IMR-90 (cell line): ENCODE measurements at regions not wholly inside any gene's neighbourhood (a gene's known extent, or its start where the extent isn't known, plus 50 kb on each side); places are given as distances from the start of the nearest gene placed in this dataset.
"Not testable (repeated sequence)": the region's sequence is repeated elsewhere in the genome, so short reads cannot be mapped to it uniquely, and the experiment has no call there.

Experiments used
- ATAC-seq: fragments of 200-7000 bp; cut with Tn5 transposase; 2 replicates; pipeline ENCODE4 v1.9.1; 2020; ENCODE audit warnings: low read depth, mild to moderate bottlenecking, moderate library complexity
- BruUV-seq: library from RNA; stranded (reverse); fragments of 400-500 nt; replicated peaks from 2 replicates; lab custom pipeline; 2021; lab: Mats Ljungman, UMichigan
- CTCF ChIA-PET: fragments of 300-600 bp; formaldehyde crosslinking; extraction: SDS; loops from one replicate; lab custom pipeline; 2021; ENCODE audit warnings: antibody characterized with exemption; lab: Yijun Ruan, JAX
- POLR2A ChIA-PET: fragments of 300-600 bp; sonication (Branson Sonifier 250); formaldehyde crosslinking; loops from one replicate; lab custom pipeline; 2022; ENCODE audit warnings: antibody characterized with exemption; ENCODE audit not compliant: unreplicated experiment; lab: Charles Lee
- DNase-seq: peaks from one replicate; pipeline ENCODE4 v3.0.0; 2013
- H2AFZ ChIP-seq: replicated peaks from 2 replicates; pipeline ENCODE3; 2013; ENCODE audit warnings: low read length, mild to moderate bottlenecking; ENCODE audit not compliant: poor library complexity
- H2AK5ac ChIP-seq: 2 replicates; pipeline ENCODE4 v1.6.1; 2013; ENCODE audit warnings: low read depth, low read length, inconsistent platforms
- H2AK9ac ChIP-seq: replicated peaks from 2 replicates; pipeline ENCODE3; 2013; ENCODE audit warnings: mild to moderate bottlenecking, low read depth, low read length, moderate library complexity; ENCODE audit not compliant: poor library complexity
- H2BK120ac ChIP-seq: 2 replicates; pipeline ENCODE4 v1.6.1; 2013; ENCODE audit warnings: low read depth, low read length, inconsistent platforms
- H2BK15ac ChIP-seq: 3 replicates; pipeline ENCODE4 v1.6.1; 2013; ENCODE audit warnings: low read depth, low read length, inconsistent platforms
- H2BK20ac ChIP-seq: 2 replicates; pipeline ENCODE4 v1.6.1; 2013; ENCODE audit warnings: low read depth, mild to moderate bottlenecking, inconsistent platforms, low read length, moderate library complexity
- H2BK5ac ChIP-seq: 2 replicates; pipeline ENCODE4 v1.6.1; 2013; ENCODE audit warnings: mild to moderate bottlenecking, low read depth, low read length, inconsistent platforms; ENCODE audit not compliant: poor library complexity, severe bottlenecking
- H3K14ac ChIP-seq: replicated peaks from 2 replicates; pipeline ENCODE4 v1.6.1; 2013; ENCODE audit warnings: low read depth, low read length, inconsistent platforms
- H3K18ac ChIP-seq: 2 replicates; pipeline ENCODE4 v1.6.1; 2013; ENCODE audit warnings: low read depth, low read length, control low read depth
- H3K23ac ChIP-seq: 2 replicates; pipeline ENCODE4 v1.6.1; 2013; ENCODE audit warnings: low read depth, low read length, inconsistent platforms
- H3K27ac ChIP-seq: 2 replicates; pipeline ENCODE4 v1.5.1; 2013; ENCODE audit warnings: mild to moderate bottlenecking, control low read depth, low read length; ENCODE audit not compliant: insufficient read depth
- H3K27me3 ChIP-seq: 2 replicates; pipeline ENCODE4 v1.6.1; 2013; ENCODE audit warnings: low read length; ENCODE audit not compliant: control insufficient read depth, insufficient read depth
- H3K36me3 ChIP-seq: 2 replicates; pipeline ENCODE4 v1.6.1; 2013; ENCODE audit warnings: low read length, mixed read lengths; ENCODE audit not compliant: control insufficient read depth, insufficient read depth
- H3K4ac ChIP-seq: 2 replicates; pipeline ENCODE4 v1.6.1; 2013; ENCODE audit warnings: low read depth, low read length, inconsistent platforms
- H3K4me1 ChIP-seq: 2 replicates; pipeline ENCODE4 v1.6.1; 2013; ENCODE audit warnings: low read length, mixed read lengths; ENCODE audit not compliant: control insufficient read depth, insufficient read depth
- H3K4me2 ChIP-seq: 2 replicates; pipeline ENCODE4 v1.6.1; 2013; ENCODE audit warnings: low read depth, mild to moderate bottlenecking, control low read depth, low read length, moderate library complexity
- H3K4me3 ChIP-seq: 2 replicates; pipeline ENCODE4 v1.5.1; 2013; ENCODE audit warnings: low read depth, mild to moderate bottlenecking, control low read depth, low read length, moderate library complexity; ENCODE audit not compliant: insufficient read depth
- H3K56ac ChIP-seq: 2 replicates; pipeline ENCODE4 v1.6.1; 2013; ENCODE audit warnings: low read length, inconsistent platforms; ENCODE audit not compliant: insufficient read depth; ENCODE audit errors: extremely low read depth
- H3K79me1 ChIP-seq, 2 experiments: 2 replicates each; pipeline ENCODE4 v1.6.1; 2013; ENCODE audit warnings: low read length in 2 of 2, inconsistent platforms in 1 of 2, low read depth in 1 of 2
- H3K9ac ChIP-seq: 2 replicates; pipeline ENCODE4 v1.6.1; 2013; ENCODE audit warnings: low read depth, low read length, control low read depth
- H3K9me1 ChIP-seq: 2 replicates; pipeline ENCODE4 v1.6.1; 2013; ENCODE audit warnings: low read length, inconsistent platforms; ENCODE audit not compliant: insufficient read depth
- H3K9me3 ChIP-seq: 2 replicates; pipeline ENCODE4 v1.6.1; 2013; ENCODE audit warnings: low read length; ENCODE audit not compliant: control insufficient read depth, insufficient read depth
- H4K20me1 ChIP-seq: 2 replicates; pipeline ENCODE4 v1.6.1; 2013; ENCODE audit warnings: low read length, inconsistent platforms; ENCODE audit not compliant: insufficient read depth
- H4K5ac ChIP-seq: 2 replicates; pipeline ENCODE4 v1.6.1; 2013; ENCODE audit warnings: mild to moderate bottlenecking, low read depth, low read length, control low read depth
- H4K8ac ChIP-seq, 2 experiments: 2 replicates each; pipeline ENCODE4 v1.6.1; 2013; ENCODE audit warnings: low read depth in 2 of 2, low read length in 2 of 2, control low read depth in 1 of 2, inconsistent platforms in 1 of 2
- H4K91ac ChIP-seq: 2 replicates; pipeline ENCODE4 v1.6.1; 2013; ENCODE audit warnings: low read depth, low read length, inconsistent platforms; ENCODE audit not compliant: insufficient read depth
- WGBS, 2 experiments: methylation state at CpG; one replicate each; pipeline versions ENCODE4 v1.1.5 to v1.1.7; 2013; ENCODE audit warnings: missing lambda C conversion rate in 2 of 2; ENCODE audit not compliant: insufficient read length in 1 of 2; ENCODE audit errors: extremely low coverage in 2 of 2; 5-methylcytosine and 5-hydroxymethylcytosine counted together
- dilution Hi-C: fragments of 300-500 bp; cut with HindIII; formaldehyde crosslinking; loops from one replicate; pipeline ENCODE4 v1.14.3; 2018; ENCODE audit warnings: low sequenced_read_pairs; ENCODE audit not compliant: unreplicated experiment
- in situ Hi-C: fragments of 300-500 bp; cut with MboI; formaldehyde crosslinking; loops from 3 replicates; pipeline ENCODE4 v1.14.3; 2019; ENCODE audit warnings: low sequenced_read_pairs, inconsistent platforms, mixed read lengths
- intact Hi-C: fragments of 100-400 bp; cut with micrococcal nuclease; formaldehyde crosslinking; loops from 2 replicates; pipeline ENCODE4 v1.10.0; 2022

GRCh38 chr6:57998858-57999619, 681.6 kb downstream of the PRIM2 start:
- H2BK20ac ChIP-seq, in situ Hi-C loops, H3K56ac ChIP-seq, H3K9me1 ChIP-seq, dilution Hi-C loops, H2AFZ ChIP-seq, H3K14ac ChIP-seq, ATAC-seq, POLR2A ChIA-PET, H3K4me3 ChIP-seq, H4K5ac ChIP-seq, H3K27me3 ChIP-seq, intact Hi-C loops, H3K18ac ChIP-seq, H3K4ac ChIP-seq, H2AK9ac ChIP-seq, H2BK120ac ChIP-seq, H3K9ac ChIP-seq, H2BK15ac ChIP-seq, H3K4me2 ChIP-seq, H3K23ac ChIP-seq, H2AK5ac ChIP-seq, H4K91ac ChIP-seq, H3K79me1 ChIP-seq, H3K27ac ChIP-seq, H3K4me1 ChIP-seq, DNase-seq, H3K9me3 ChIP-seq, H3K36me3 ChIP-seq, CTCF ChIA-PET, H2BK5ac ChIP-seq, BruUV-seq, H4K20me1 ChIP-seq, H4K8ac ChIP-seq: not testable (repeated sequence)
- no CpG with 5 or more reads among the region's 6 CpGs for WGBS, 2 experiments

DNA sequence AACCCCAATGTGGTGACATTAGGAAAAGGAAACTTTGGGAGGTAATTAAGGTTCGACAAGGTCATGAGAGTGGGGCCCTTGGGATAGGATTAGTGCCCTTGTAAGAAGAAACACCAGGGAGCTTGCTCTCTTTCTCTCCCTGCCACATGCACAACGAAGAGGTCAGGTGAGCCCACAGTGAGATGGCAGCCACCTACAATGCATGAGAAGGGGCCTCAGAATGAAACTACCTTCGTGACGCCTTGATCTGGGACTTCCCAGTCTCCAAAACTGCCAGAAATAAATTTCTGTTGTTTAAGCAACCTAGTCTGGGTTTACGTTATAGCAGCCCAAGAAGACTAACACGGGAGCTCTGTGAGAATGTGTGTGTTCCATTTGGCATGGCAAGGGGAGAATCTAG, 682.8 kb downstream of the PRIM2 start:
- H4K20me1 ChIP-seq, H2BK20ac ChIP-seq, dilution Hi-C loops, H3K23ac ChIP-seq, BruUV-seq, H2BK5ac ChIP-seq, H2AK9ac ChIP-seq, H4K91ac ChIP-seq, intact Hi-C loops, H3K36me3 ChIP-seq, H3K4me2 ChIP-seq, H3K18ac ChIP-seq, H2BK15ac ChIP-seq, H3K9ac ChIP-seq, H3K14ac ChIP-seq, in situ Hi-C loops, H3K27ac ChIP-seq, H3K4ac ChIP-seq, H2AFZ ChIP-seq, H3K79me1 ChIP-seq, H3K4me3 ChIP-seq, H2AK5ac ChIP-seq, CTCF ChIA-PET, ATAC-seq, POLR2A ChIA-PET, H4K8ac ChIP-seq, H3K56ac ChIP-seq, H4K5ac ChIP-seq, H3K9me1 ChIP-seq, H3K4me1 ChIP-seq, DNase-seq, H2BK120ac ChIP-seq, H3K9me3 ChIP-seq, H3K27me3 ChIP-seq: not testable (repeated sequence)
- no CpG with 5 or more reads among the region's 6 CpGs for WGBS, 2 experiments
